Suprapubic skin (tissue), 4 donors: ENCODE measurements at regions not wholly inside any gene's neighbourhood (a gene's known extent, or its start where the extent isn't known, plus 50 kb on each side); places are given as distances from the start of the nearest gene placed in this dataset.

Experiments used
- POLR2A ChIP-seq, 2 donors: fragments of 450-650 bp; IDR thresholded peaks; one replicate each; pipeline ENCODE4 v1.6.1; 2017; ENCODE audit warnings: antibody characterized with exemption in 2 of 2, mild to moderate bottlenecking in 2 of 2, moderate library complexity in 2 of 2
- POLR2AphosphoS5 ChIP-seq, 3 donors: sonication (generic); formaldehyde crosslinking; IDR thresholded peaks; one replicate each; pipeline ENCODE4 v1.6.1; 2017; ENCODE audit warnings: antibody characterized with exemption in 3 of 3
- TF ChIP-seq, protein P1 (sequence below), 2 donors: fragments of 200-600 bp in 1 of 2; fragments of 450-650 bp in 1 of 2; sonication (generic) in 1 of 2; IDR thresholded peaks; one replicate each; pipeline ENCODE4 v1.5.1; 2016 to 2019; ENCODE audit warnings: antibody characterized with exemption in 2 of 2, mild to moderate bottlenecking in 1 of 2, moderate library complexity in 1 of 2

GRCh38 chr17:77873500-77874302 lies 84.8 kb upstream of the TNRC6C start:
- TF ChIP-seq, protein P1, sequence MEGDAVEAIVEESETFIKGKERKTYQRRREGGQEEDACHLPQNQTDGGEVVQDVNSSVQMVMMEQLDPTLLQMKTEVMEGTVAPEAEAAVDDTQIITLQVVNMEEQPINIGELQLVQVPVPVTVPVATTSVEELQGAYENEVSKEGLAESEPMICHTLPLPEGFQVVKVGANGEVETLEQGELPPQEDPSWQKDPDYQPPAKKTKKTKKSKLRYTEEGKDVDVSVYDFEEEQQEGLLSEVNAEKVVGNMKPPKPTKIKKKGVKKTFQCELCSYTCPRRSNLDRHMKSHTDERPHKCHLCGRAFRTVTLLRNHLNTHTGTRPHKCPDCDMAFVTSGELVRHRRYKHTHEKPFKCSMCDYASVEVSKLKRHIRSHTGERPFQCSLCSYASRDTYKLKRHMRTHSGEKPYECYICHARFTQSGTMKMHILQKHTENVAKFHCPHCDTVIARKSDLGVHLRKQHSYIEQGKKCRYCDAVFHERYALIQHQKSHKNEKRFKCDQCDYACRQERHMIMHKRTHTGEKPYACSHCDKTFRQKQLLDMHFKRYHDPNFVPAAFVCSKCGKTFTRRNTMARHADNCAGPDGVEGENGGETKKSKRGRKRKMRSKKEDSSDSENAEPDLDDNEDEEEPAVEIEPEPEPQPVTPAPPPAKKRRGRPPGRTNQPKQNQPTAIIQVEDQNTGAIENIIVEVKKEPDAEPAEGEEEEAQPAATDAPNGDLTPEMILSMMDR (IDR thresholded peaks at IDR 0.05) = no peak
- no peak for TF ChIP-seq POLR2AphosphoS5 (IDR thresholded peaks at IDR 0.05)
- no peak for TF ChIP-seq POLR2A (IDR thresholded peaks at IDR 0.05)
